GM12874 (cell line): ENCODE measurements at regions not wholly inside any gene's neighbourhood (a gene's known extent, or its start where the extent isn't known, plus 50 kb on each side); places are given as distances from the start of the nearest gene placed in this dataset.

Experiments
- CTCF ChIP-seq: IDR thresholded peaks from 2 replicates; pipeline ENCODE4 v1.5.1; 2011; ENCODE audit warnings: low read depth, mild to moderate bottlenecking, control low read depth, low read length, moderate library complexity; ENCODE audit not compliant: insufficient read depth

GRCh38 chr6:66265737-66266136 lies 558.7 kb upstream of the EYS start:
- no peak for TF ChIP-seq CTCF

- no peak for TF ChIP-seq CTCF
These were observed 557.4 kb upstream of the EYS start for GRCh38 chr6:66264376-66264775.

- no peak for TF ChIP-seq CTCF
These were observed 538.2 kb upstream of the EYS start for GRCh38 chr6:66245231-66245630.

DNA sequence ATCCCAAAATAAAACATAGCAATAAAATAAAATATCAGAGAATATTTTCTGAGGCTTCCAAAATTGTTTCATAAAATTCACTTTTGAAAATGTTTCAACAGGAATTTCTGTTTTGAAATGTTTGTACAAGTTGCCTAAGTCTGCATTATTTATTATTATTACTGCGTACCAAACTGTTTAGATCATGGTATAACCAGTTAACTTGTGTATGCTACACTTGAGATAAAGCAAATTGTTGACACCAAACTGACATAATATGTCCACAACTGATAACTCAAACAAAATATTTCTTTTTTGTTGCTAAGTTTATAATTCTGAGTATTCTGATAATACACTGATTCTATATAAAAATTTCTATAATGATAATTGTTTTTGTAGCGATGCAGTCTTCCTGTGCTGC lies 531.8 kb upstream of the EYS start:
- TF ChIP-seq CTCF, result no peak

GRCh38 chr6:66232890-66233289 lies 525.9 kb upstream of the EYS start:
- no peak for TF ChIP-seq CTCF

DNA sequence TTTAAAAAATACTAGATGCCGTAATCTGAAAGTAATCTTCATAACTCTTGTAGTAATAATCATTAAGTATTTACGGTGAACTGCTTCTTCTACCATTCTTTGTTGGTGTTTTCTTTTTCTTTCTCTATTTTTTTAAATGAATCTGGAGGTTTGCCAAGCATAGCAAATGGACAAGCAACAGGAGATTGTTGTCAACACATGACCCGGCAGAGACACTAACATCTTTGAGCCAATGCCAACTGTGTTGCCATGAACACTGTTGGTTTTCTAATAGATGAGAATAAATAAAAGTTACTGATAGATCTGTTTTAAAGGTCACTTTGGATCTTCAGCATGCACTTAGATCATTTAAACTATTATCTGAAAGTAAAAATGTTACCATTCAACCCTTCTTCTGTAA lies 523.6 kb upstream of the EYS start:
- TF ChIP-seq CTCF, result no peak

- no peak for TF ChIP-seq CTCF
These were observed 519.1 kb upstream of the EYS start for GRCh38 chr6:66226109-66226508.

DNA sequence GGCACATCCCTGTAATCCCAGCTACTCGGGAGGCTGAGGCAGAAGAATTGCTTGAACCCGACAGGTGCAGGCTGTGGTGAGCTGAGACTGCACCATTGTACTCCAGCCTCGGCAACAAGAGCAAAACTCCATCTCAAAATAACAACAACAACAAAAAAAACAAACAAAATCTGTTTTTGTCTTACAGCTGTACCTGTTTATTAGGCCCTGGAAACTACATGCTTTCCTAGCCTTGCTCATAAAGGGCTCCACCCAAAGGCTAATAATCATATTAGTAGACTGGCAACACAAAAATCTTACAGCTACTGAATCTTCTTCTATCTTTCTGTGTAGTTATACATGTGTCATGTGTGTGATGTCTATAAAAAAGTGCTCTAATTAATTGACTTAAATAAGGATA lies 503.9 kb upstream of the EYS start:
- no peak for TF ChIP-seq CTCF
